ENCODE measurements at regions not wholly inside any gene's neighbourhood (a gene's known extent, or its start where the extent isn't known, plus 50 kb on each side); places are given as distances from the start of the nearest gene placed in this dataset.

GRCh38 chr1:217089361-217090014 lies 366.3 kb upstream of the ESRRG start:
- FAIRE-seq, result no peak
- CTCF ChIA-PET (ENCODE audit: low intra/inter-chr PET ratio), result no interaction called here
- H3K36me3 ChIP-seq (ENCODE audit: control insufficient read depth, insufficient read depth, low read length), result no peaks in the 10 kb centered on the region
- H3K27ac ChIP-seq (ENCODE audit: extremely low read depth, low read depth, low read length), result no peak overlapping the region
- H3K4me1 ChIP-seq (replicated peaks in 1 of 2; ENCODE audit: control insufficient read depth in 2 of 2, insufficient read depth in 2 of 2, low read length in 2 of 2), result no peaks in the 10 kb centered on the region
- no peaks in the 10 kb centered on the region for H3K9me1 ChIP-seq (ENCODE audit: control insufficient read depth, insufficient read depth, low read length)
- H3K27me3 ChIP-seq (ENCODE audit: control insufficient read depth in 2 of 2, insufficient read depth in 2 of 2, low read length in 2 of 2), result no peaks in the 10 kb centered on the region
- H3K4me2 ChIP-seq (ENCODE audit: insufficient read depth, low read length), result no peak overlapping the region
- DNase-seq (ENCODE audit: extremely low read depth in 1 of 4, low spot score in 3 of 4), result no peak
- no peak overlapping the region for H2AFZ ChIP-seq (ENCODE audit: low read depth, low read length)
- H3K79me2 ChIP-seq (ENCODE audit: control insufficient read depth, insufficient read depth, low read length), result no peaks in the 10 kb centered on the region
- H3K9me3 ChIP-seq (replicated peaks; ENCODE audit: control insufficient read depth, insufficient read depth, low read depth, low read length), result no peaks in the 10 kb centered on the region
- no peaks in the 10 kb centered on the region for H4K20me1 ChIP-seq (replicated peaks; ENCODE audit: control insufficient read depth, insufficient read depth, low read length)
- ATAC-seq, result no peak
- intact Hi-C loops (cut with micrococcal nuclease), result no loop called here
- POLR2A ChIA-PET, result no interaction called here
- BruUV-seq (replicated peaks), result no TSS peak
- no peak overlapping the region for H3K4me3 ChIP-seq
- in situ Hi-C loops (cut with MboI), result no loop called here
- H3K9ac ChIP-seq (ENCODE audit: insufficient read depth in 1 of 2, low read depth in 2 of 2, low read length in 2 of 2), result no peak overlapping the region
- 2% methylated on average over 27 of the region's 39 CpGs for WGBS (ENCODE audit: insufficient coverage, low coverage, missing lambda C conversion rate)
- TF ChIP-seq ILK (tag; IDR thresholded peaks at IDR 0.05; ENCODE audit: borderline replicate concordance, low read depth) (no peak), LEF1 (IDR thresholded peaks at IDR 0.05) (no peak), CHCHD3 (CRISPR knock-in tag; IDR thresholded peaks at IDR 0.05) (no peak), RBBP5 (IDR thresholded peaks at IDR 0.05; ENCODE audit: borderline replicate concordance, insufficient read depth, low read length, poor library complexity, severe bottlenecking) (no peak), ZNF3 (CRISPR knock-in tag; IDR thresholded peaks at IDR 0.05) (no peak), ZBTB11 (CRISPR knock-in tag; IDR thresholded peaks at IDR 0.05) (no peak), TARDBP (IDR thresholded peaks at IDR 0.05) (no peak), SMARCA5 (IDR thresholded peaks at IDR 0.05) (no peak), KLF13 (tag; IDR thresholded peaks at IDR 0.05; ENCODE audit: borderline replicate concordance, low read depth) (no peak), DEAF1 (CRISPR knock-in tag; IDR thresholded peaks at IDR 0.05) (no peak), ZKSCAN1 (IDR thresholded peaks at IDR 0.05; ENCODE audit: low read depth, low read length) (no peak), PHF21A (IDR thresholded peaks at IDR 0.05; ENCODE audit: borderline replicate concordance, low read depth) (no peak), MTA1 (IDR thresholded peaks at IDR 0.05; ENCODE audit: borderline replicate concordance) (no peak), ZNF133 (CRISPR knock-in tag; IDR thresholded peaks at IDR 0.05) (no peak), EZH2 (IDR thresholded peaks at IDR 0.05; ENCODE audit: borderline replicate concordance, low read depth, low read length) (no peak), SOX6 (IDR thresholded peaks at IDR 0.05) (no peak), MYNN (IDR thresholded peaks at IDR 0.05) (no peak), MYNN (CRISPR knock-in tag; IDR thresholded peaks at IDR 0.05) (no peak)
